ENCODE measurements at regions not wholly inside any gene's neighbourhood (a gene's known extent, or its start where the extent isn't known, plus 50 kb on each side); places are given as distances from the start of the nearest gene placed in this dataset.

DNA sequence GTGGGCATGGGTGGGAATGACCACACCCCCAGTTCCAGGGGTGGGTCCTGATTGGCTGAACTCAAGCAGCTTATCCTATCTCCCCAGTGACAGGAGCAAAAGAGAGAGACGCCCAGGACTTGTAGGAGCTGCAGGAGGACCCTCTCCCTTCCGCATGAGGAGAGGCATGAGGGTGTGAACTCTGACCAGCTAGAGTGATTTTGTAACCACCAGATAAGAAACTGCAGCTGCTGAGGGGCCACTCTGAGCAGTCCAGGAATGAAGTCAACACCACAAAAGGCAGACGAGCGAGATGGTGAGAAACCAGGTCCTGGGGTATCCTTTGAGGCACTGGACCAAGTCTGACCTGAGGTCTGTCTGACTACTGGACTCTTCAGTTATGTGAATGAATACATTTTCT lies 521.9 kb downstream of the BNC2 start:
- H3K4me1 Mint-ChIP-seq: peaks cover 6% of the 10 kb centered on the region
- POLR2A ChIA-PET: interaction anchor here (0.6 kb wide), 1 partner anchor 10 kb away, joined by 3 read pairs; no protein-coding TSS in a partner anchor

DNA sequence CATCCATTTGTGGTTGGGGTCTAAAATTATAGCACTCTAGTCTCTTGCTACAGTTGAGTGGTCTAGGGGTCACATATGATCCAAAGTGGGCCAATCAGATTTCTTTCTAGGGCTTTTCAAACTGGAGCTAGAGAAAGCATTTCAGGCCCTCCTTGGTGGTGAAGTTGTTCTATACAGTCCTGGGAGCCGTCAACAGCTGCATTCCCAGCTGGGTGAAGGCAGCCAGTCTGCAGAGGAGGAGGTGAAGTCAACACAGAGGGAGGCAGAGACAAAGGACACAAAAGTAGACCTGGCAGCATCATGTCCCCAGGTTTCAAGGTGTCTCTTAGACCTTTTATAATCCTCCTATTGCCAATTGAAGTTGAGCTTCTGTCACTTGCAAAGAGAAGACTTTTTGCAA lies 518.2 kb downstream of the BNC2 start:
- ATAC-seq: no peak
- CTCF ChIA-PET: no interaction called here
- H3K9me3 Mint-ChIP-seq: no peaks in the 10 kb centered on the region
- H3K4me1 Mint-ChIP-seq: no peaks in the 10 kb centered on the region
- no peaks in the 10 kb centered on the region for H3K27me3 Mint-ChIP-seq (ENCODE audit: low read depth)
- TF ChIP-seq, protein P1, sequence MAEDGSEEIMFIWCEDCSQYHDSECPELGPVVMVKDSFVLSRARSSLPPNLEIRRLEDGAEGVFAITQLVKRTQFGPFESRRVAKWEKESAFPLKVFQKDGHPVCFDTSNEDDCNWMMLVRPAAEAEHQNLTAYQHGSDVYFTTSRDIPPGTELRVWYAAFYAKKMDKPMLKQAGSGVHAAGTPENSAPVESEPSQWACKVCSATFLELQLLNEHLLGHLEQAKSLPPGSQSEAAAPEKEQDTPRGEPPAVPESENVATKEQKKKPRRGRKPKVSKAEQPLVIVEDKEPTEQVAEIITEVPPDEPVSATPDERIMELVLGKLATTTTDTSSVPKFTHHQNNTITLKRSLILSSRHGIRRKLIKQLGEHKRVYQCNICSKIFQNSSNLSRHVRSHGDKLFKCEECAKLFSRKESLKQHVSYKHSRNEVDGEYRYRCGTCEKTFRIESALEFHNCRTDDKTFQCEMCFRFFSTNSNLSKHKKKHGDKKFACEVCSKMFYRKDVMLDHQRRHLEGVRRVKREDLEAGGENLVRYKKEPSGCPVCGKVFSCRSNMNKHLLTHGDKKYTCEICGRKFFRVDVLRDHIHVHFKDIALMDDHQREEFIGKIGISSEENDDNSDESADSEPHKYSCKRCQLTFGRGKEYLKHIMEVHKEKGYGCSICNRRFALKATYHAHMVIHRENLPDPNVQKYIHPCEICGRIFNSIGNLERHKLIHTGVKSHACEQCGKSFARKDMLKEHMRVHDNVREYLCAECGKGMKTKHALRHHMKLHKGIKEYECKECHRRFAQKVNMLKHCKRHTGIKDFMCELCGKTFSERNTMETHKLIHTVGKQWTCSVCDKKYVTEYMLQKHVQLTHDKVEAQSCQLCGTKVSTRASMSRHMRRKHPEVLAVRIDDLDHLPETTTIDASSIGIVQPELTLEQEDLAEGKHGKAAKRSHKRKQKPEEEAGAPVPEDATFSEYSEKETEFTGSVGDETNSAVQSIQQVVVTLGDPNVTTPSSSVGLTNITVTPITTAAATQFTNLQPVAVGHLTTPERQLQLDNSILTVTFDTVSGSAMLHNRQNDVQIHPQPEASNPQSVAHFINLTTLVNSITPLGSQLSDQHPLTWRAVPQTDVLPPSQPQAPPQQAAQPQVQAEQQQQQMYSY (CRISPR knock-in tag; IDR thresholded peaks at IDR 0.05): no peak
- TF ChIP-seq KAT7 (CRISPR knock-in tag; IDR thresholded peaks at IDR 0.05; ENCODE audit: borderline replicate concordance) (no peak), GRHL2 (CRISPR knock-in tag; IDR thresholded peaks at IDR 0.05; ENCODE audit: insufficient replicate concordance, severe bottlenecking) (no peak), MXD4 (CRISPR knock-in tag; IDR thresholded peaks at IDR 0.05; ENCODE audit: borderline replicate concordance) (no peak)
- POLR2A ChIA-PET: no interaction called here
- DNase-seq (ENCODE audit: low spot score): no peak
- H3K4me3 Mint-ChIP-seq: no peak overlapping the region
- H3K36me3 Mint-ChIP-seq: no peaks in the 10 kb centered on the region
- H3K27ac Mint-ChIP-seq: no peak overlapping the region

More for the DNA sequence above, 521.9 kb downstream of the BNC2 start:
- Mint-ChIP-seq H3K4me3 (no peak overlapping the region), H3K36me3 (no peaks in the 10 kb centered on the region), H3K27ac (no peak overlapping the region), H3K9me3 (no peaks in the 10 kb centered on the region), H3K27me3 (ENCODE audit: low read depth) (no peaks in the 10 kb centered on the region; the same call in 1 of the 2 replicates)
- ATAC-seq (no peak), DNase-seq (ENCODE audit: low spot score) (no peak)
- CTCF ChIA-PET: interaction anchor here (0.5 kb wide), 1 partner anchor 475 kb away, joined by 3 read pairs; no protein-coding TSS in a partner anchor
- TF ChIP-seq, protein P2, sequence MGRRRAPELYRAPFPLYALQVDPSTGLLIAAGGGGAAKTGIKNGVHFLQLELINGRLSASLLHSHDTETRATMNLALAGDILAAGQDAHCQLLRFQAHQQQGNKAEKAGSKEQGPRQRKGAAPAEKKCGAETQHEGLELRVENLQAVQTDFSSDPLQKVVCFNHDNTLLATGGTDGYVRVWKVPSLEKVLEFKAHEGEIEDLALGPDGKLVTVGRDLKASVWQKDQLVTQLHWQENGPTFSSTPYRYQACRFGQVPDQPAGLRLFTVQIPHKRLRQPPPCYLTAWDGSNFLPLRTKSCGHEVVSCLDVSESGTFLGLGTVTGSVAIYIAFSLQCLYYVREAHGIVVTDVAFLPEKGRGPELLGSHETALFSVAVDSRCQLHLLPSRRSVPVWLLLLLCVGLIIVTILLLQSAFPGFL (CRISPR knock-in tag; IDR thresholded peaks at IDR 0.05; ENCODE audit: borderline replicate concordance): no peak
- TF ChIP-seq ZNF138 (CRISPR knock-in tag; conservative IDR thresholded peaks at IDR 0.05): no peak
- TF ChIP-seq, protein P3, sequence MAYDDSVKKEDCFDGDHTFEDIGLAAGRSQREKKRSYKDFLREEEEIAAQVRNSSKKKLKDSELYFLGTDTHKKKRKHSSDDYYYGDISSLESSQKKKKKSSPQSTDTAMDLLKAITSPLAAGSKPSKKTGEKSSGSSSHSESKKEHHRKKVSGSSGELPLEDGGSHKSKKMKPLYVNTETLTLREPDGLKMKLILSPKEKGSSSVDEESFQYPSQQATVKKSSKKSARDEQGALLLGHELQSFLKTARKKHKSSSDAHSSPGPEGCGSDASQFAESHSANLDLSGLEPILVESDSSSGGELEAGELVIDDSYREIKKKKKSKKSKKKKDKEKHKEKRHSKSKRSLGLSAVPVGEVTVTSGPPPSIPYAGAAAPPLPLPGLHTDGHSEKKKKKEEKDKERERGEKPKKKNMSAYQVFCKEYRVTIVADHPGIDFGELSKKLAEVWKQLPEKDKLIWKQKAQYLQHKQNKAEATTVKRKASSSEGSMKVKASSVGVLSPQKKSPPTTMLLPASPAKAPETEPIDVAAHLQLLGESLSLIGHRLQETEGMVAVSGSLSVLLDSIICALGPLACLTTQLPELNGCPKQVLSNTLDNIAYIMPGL (CRISPR knock-in tag; IDR thresholded peaks at IDR 0.05): no peak
- TF ChIP-seq, protein P4, sequence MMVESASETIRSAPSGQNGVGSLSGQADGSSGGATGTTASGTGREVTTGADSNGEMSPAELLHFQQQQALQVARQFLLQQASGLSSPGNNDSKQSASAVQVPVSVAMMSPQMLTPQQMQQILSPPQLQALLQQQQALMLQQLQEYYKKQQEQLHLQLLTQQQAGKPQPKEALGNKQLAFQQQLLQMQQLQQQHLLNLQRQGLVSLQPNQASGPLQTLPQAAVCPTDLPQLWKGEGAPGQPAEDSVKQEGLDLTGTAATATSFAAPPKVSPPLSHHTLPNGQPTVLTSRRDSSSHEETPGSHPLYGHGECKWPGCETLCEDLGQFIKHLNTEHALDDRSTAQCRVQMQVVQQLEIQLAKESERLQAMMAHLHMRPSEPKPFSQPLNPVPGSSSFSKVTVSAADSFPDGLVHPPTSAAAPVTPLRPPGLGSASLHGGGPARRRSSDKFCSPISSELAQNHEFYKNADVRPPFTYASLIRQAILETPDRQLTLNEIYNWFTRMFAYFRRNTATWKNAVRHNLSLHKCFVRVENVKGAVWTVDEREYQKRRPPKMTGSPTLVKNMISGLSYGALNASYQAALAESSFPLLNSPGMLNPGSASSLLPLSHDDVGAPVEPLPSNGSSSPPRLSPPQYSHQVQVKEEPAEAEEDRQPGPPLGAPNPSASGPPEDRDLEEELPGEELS (CRISPR knock-in tag; IDR thresholded peaks at IDR 0.05): no peak
- TF ChIP-seq ZNF232 (CRISPR knock-in tag; IDR thresholded peaks at IDR 0.05): no peak
- no peak for TF ChIP-seq SP1 (CRISPR knock-in tag; conservative IDR thresholded peaks at IDR 0.05)
- TF ChIP-seq MXD4 (CRISPR knock-in tag; IDR thresholded peaks at IDR 0.05; ENCODE audit: borderline replicate concordance): no peak
- no peak for TF ChIP-seq FOXJ3 (CRISPR knock-in tag; IDR thresholded peaks at IDR 0.05; ENCODE audit: borderline replicate concordance)
- TF ChIP-seq, protein P5, sequence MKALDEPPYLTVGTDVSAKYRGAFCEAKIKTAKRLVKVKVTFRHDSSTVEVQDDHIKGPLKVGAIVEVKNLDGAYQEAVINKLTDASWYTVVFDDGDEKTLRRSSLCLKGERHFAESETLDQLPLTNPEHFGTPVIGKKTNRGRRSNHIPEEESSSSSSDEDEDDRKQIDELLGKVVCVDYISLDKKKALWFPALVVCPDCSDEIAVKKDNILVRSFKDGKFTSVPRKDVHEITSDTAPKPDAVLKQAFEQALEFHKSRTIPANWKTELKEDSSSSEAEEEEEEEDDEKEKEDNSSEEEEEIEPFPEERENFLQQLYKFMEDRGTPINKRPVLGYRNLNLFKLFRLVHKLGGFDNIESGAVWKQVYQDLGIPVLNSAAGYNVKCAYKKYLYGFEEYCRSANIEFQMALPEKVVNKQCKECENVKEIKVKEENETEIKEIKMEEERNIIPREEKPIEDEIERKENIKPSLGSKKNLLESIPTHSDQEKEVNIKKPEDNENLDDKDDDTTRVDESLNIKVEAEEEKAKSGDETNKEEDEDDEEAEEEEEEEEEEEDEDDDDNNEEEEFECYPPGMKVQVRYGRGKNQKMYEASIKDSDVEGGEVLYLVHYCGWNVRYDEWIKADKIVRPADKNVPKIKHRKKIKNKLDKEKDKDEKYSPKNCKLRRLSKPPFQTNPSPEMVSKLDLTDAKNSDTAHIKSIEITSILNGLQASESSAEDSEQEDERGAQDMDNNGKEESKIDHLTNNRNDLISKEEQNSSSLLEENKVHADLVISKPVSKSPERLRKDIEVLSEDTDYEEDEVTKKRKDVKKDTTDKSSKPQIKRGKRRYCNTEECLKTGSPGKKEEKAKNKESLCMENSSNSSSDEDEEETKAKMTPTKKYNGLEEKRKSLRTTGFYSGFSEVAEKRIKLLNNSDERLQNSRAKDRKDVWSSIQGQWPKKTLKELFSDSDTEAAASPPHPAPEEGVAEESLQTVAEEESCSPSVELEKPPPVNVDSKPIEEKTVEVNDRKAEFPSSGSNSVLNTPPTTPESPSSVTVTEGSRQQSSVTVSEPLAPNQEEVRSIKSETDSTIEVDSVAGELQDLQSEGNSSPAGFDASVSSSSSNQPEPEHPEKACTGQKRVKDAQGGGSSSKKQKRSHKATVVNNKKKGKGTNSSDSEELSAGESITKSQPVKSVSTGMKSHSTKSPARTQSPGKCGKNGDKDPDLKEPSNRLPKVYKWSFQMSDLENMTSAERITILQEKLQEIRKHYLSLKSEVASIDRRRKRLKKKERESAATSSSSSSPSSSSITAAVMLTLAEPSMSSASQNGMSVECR (CRISPR knock-in tag; IDR thresholded peaks at IDR 0.05; ENCODE audit: borderline replicate concordance): no peak
- TF ChIP-seq, protein P6, sequence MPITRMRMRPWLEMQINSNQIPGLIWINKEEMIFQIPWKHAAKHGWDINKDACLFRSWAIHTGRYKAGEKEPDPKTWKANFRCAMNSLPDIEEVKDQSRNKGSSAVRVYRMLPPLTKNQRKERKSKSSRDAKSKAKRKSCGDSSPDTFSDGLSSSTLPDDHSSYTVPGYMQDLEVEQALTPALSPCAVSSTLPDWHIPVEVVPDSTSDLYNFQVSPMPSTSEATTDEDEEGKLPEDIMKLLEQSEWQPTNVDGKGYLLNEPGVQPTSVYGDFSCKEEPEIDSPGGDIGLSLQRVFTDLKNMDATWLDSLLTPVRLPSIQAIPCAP (CRISPR knock-in tag; IDR thresholded peaks at IDR 0.05): no peak
